ENCODE measurements at regions not wholly inside any gene's neighbourhood (a gene's known extent, or its start where the extent isn't known, plus 50 kb on each side); places are given as distances from the start of the nearest gene placed in this dataset.
"Not testable (repeated sequence)": the region's sequence is repeated elsewhere in the genome, so short reads cannot be mapped to it uniquely, and the experiment has no call there.

DNA sequence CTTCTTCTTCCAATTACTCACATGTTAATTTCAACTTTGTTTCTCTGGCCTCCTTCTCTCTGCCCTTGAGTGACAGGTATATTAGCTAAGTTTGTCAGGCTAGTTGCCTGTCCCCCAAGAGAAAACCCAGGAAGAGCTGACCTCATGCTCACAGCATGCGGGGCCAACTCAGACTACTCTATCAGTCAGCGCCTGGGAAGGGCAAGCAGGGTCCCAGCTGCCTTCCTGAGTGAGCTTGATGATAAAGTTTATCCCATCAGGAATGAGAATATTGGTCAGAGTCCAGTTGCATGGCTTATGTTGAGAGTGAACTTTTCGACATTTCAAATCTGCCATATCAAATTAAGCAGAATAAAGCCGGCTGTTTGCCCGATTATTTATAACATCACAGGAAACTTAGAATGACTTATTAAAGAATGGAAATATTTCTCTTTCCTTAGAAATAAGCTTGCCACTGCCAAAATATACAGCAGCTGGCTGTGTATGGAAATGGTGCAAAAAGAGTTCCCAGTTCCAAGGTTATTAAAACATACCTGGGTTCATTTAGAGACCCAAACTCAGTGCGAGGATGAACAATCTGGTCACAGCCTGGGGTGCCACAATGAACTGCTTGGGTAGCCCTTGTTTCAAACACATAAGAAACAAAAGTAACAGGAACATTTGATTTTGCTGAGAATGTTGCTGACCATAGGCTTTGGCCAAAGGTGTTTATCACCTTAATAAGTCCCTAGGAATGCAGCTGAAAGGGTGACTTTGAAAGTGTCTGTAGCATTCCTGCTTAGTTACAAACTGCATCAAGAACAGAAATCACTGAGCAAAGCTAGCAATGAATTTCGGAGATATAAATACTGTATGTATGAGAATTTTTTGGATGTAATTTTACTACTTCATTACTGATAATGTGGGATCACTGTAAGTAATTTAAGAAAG lies 1553.8 kb upstream of the FLRT2 start:
- Histone ChIP-seq H3K36me3 (no peaks in the 10 kb centered on the region), H3K4me1 (peaks cover 10% of the 10 kb centered on the region), H3K27me3 (no peaks in the 10 kb centered on the region), H3K4me3 (no peak overlapping the region), H3K9me3 (no peaks in the 10 kb centered on the region), H3K27ac (no peak overlapping the region)
- DNase-seq (ENCODE audit: low spot score in 2 of 2): no peak
- 44% methylated on average over 7 of the region's 7 CpGs for WGBS
- TF ChIP-seq, protein P1, sequence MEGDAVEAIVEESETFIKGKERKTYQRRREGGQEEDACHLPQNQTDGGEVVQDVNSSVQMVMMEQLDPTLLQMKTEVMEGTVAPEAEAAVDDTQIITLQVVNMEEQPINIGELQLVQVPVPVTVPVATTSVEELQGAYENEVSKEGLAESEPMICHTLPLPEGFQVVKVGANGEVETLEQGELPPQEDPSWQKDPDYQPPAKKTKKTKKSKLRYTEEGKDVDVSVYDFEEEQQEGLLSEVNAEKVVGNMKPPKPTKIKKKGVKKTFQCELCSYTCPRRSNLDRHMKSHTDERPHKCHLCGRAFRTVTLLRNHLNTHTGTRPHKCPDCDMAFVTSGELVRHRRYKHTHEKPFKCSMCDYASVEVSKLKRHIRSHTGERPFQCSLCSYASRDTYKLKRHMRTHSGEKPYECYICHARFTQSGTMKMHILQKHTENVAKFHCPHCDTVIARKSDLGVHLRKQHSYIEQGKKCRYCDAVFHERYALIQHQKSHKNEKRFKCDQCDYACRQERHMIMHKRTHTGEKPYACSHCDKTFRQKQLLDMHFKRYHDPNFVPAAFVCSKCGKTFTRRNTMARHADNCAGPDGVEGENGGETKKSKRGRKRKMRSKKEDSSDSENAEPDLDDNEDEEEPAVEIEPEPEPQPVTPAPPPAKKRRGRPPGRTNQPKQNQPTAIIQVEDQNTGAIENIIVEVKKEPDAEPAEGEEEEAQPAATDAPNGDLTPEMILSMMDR (IDR thresholded peaks at IDR 0.05): no peak
- TF ChIP-seq POLR2A (IDR thresholded peaks at IDR 0.05) (no peak), POLR2AphosphoS5 (IDR thresholded peaks at IDR 0.05) (no peak), EP300 (IDR thresholded peaks at IDR 0.05) (no peak)

DNA sequence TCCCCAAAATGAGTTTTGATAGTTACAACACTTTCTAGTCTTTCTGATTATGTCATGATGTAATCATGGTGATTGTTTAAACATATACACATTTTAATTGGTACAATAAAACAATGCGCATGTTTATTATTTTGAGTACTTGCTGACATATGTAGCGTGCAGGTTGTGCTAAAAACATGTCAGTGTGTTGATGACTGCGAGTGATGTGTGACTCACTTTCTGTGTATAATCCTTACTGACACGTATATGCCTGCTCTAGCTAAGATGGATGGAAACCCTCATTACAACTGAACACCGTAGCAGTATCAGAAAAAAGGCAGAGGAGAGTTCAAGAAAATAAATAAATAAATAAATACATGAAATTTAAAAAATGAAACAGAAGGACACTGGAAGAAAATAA lies 1552.4 kb upstream of the FLRT2 start:
- Histone ChIP-seq H3K36me3 (no peaks in the 10 kb centered on the region), H3K27me3 (no peaks in the 10 kb centered on the region), H3K4me1 (peaks cover 10% of the 10 kb centered on the region), H3K9me3 (no peaks in the 10 kb centered on the region), H3K4me3 (no peak overlapping the region), H3K27ac (no peak overlapping the region)
- DNase-seq (ENCODE audit: low spot score in 2 of 2): no peak
- TF ChIP-seq POLR2AphosphoS5 (IDR thresholded peaks at IDR 0.05): no peak
- no peak for TF ChIP-seq POLR2A (IDR thresholded peaks at IDR 0.05)
- TF ChIP-seq, protein P1 (IDR thresholded peaks at IDR 0.05): no peak
- TF ChIP-seq EP300 (IDR thresholded peaks at IDR 0.05): no peak
- WGBS: 83% methylated on average over 5 of the region's 5 CpGs

DNA sequence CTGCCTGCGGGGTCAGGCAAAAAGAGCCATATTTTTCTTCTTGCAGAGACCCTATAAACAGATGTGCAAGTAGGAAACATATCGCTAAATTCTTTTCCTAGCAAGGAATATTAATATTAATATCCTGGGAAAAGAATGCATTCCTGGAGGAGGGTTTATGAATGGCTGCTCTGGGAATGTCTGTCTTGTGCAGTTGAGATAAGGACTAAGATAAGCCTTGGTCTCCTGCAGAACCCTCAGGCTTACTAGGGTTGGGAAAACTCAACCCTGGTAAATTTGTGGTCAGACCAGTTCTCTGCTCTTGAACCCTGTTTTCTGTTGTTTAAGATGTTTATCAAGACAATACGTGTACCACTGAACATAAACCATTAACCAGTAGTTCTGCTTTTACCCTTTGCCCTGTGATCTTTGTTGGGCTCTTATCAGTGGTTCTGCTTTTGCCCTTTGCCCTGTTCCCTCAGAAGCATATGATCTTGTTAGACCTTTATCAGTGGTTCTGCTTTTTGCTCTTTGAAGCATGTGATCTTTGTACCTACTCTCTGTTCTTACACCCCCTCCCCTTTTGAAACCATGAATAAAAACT lies 1548.2 kb upstream of the FLRT2 start:
- H3K4me1 ChIP-seq; H3K4me3 ChIP-seq; H3K27me3 ChIP-seq; H3K9me3 ChIP-seq; H3K36me3 ChIP-seq; H3K27ac ChIP-seq; DNase-seq (ENCODE audit: low spot score in 2 of 2): not testable (repeated sequence)
- 88% methylated on average over 3 of the region's 3 CpGs for WGBS

DNA sequence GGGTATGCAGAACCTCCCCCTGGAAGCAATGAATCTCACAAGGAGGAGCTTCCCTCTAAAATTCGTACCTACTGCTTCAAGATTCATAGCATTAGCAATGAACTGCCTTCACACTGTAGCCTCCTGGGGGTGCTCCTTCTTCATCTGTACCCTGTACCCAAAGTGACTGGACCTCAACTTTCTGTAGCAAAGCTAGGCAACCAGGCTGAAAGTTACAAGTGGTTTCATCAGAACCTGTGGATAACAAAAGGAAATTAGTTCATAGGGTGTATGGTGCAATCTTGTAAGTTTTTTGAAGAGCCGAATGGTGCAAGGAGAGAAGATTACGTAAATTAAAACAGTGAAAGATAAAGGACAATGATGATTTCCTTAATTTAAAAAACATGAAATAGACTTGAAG lies 1541.7 kb upstream of the FLRT2 start:
- Histone ChIP-seq H3K4me1 (no peaks in the 10 kb centered on the region), H3K36me3 (no peaks in the 10 kb centered on the region), H3K9me3 (no peaks in the 10 kb centered on the region), H3K27ac (no peak overlapping the region), H3K27me3 (no peaks in the 10 kb centered on the region), H3K4me3 (no peak overlapping the region)
- 83% methylated on average over 3 of the region's 3 CpGs for WGBS
- TF ChIP-seq EP300 (IDR thresholded peaks at IDR 0.05) (no peak), POLR2AphosphoS5 (IDR thresholded peaks at IDR 0.05) (no peak), POLR2A (IDR thresholded peaks at IDR 0.05) (no peak)
- TF ChIP-seq, protein P1 (IDR thresholded peaks at IDR 0.05): no peak
- DNase-seq (ENCODE audit: low spot score in 2 of 2): no peak

DNA sequence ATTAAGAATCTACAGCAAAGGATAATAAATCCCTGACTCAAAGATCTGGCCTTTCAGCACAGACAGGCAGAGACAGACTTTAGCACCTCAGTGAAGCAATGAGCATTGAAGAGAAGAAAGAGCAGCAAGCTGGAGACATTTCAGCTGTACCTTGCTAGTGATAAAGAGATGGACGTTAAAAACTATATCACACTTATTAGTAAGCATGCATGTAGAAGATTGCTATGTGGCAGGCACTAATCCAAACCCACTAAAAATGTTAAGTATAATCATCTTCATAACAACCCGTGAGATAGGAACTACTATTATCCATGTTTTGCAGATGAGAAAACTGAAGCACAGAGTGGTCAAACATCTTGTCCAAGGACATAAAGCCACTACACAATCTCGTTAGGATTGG lies 1538.3 kb upstream of the FLRT2 start:
- TF ChIP-seq EP300 (IDR thresholded peaks at IDR 0.05): no peak
- TF ChIP-seq, protein P1 (IDR thresholded peaks at IDR 0.05): no peak
- TF ChIP-seq POLR2A (IDR thresholded peaks at IDR 0.05): no peak
- TF ChIP-seq POLR2AphosphoS5 (IDR thresholded peaks at IDR 0.05): no peak
- Histone ChIP-seq H3K27me3 (no peaks in the 10 kb centered on the region), H3K36me3 (no peaks in the 10 kb centered on the region), H3K27ac (no peak overlapping the region), H3K4me1 (no peaks in the 10 kb centered on the region), H3K4me3 (no peak overlapping the region), H3K9me3 (no peaks in the 10 kb centered on the region)
- no peak for DNase-seq (ENCODE audit: low spot score in 2 of 2)
- 80% methylated on average over 3 of the region's 3 CpGs for WGBS
